HUES48 (cell line): ENCODE measurements at regions not wholly inside any gene's neighbourhood (a gene's known extent, or its start where the extent isn't known, plus 50 kb on each side); places are given as distances from the start of the nearest gene placed in this dataset.

ENCODE experiments used
- H3K27ac ChIP-seq: one replicate; pipeline ENCODE4 v1.7.0; 2013; ENCODE audit warnings: low read depth, low read length, inconsistent platforms
- H3K27me3 ChIP-seq: 2 replicates; pipeline ENCODE4 v1.6.1; 2013; ENCODE audit warnings: mild to moderate bottlenecking, low read length; ENCODE audit not compliant: control insufficient read depth, insufficient read depth
- H3K36me3 ChIP-seq: 2 replicates; pipeline ENCODE4 v1.6.1; 2013; ENCODE audit warnings: low read length; ENCODE audit not compliant: control insufficient read depth, insufficient read depth
- H3K4me1 ChIP-seq: 2 replicates; pipeline ENCODE4 v1.6.1; 2013; ENCODE audit warnings: mild to moderate bottlenecking, low read length; ENCODE audit not compliant: control insufficient read depth, insufficient read depth
- H3K4me3 ChIP-seq: 2 replicates; pipeline ENCODE4 v1.5.1; 2013; ENCODE audit warnings: mild to moderate bottlenecking, low read depth, low read length
- H3K9ac ChIP-seq: 2 replicates; pipeline ENCODE4 v1.6.1; 2013; ENCODE audit warnings: mild to moderate bottlenecking, low read depth, low read length, moderate library complexity
- H3K9me3 ChIP-seq: 2 replicates; pipeline ENCODE4 v1.6.1; 2013; ENCODE audit warnings: low read length; ENCODE audit not compliant: control insufficient read depth, insufficient read depth

DNA sequence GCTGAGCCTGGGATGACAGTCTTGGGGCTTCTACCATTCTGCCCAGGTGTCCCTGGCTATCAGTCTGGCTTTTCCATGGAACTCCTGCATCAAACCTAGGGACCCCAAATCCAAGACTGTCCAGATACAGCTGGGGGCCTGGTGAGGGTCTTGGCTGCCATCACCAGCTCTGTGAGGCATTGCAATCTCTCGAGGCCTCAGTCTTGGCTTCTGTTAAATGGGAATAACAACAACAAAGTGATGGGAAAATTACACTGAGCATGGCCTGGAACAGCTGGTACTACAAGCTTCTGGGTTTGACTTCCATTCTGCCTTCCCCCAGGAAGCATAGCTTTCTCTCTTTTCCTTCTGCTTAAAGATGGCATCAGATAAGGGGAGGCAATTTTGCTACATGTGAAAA is 50.0 kb upstream of the LCTL start:
- Histone ChIP-seq H3K4me1 (peaks cover 31% of the 10 kb centered on the region), H3K4me3 (no peak overlapping the region), H3K27ac (no peak overlapping the region), H3K9me3 (no peaks in the 10 kb centered on the region), H3K27me3 (peaks cover 1% of the 10 kb centered on the region; the same call in 1 of the 2 replicates), H3K36me3 (no peaks in the 10 kb centered on the region), H3K9ac (no peak overlapping the region)

DNA sequence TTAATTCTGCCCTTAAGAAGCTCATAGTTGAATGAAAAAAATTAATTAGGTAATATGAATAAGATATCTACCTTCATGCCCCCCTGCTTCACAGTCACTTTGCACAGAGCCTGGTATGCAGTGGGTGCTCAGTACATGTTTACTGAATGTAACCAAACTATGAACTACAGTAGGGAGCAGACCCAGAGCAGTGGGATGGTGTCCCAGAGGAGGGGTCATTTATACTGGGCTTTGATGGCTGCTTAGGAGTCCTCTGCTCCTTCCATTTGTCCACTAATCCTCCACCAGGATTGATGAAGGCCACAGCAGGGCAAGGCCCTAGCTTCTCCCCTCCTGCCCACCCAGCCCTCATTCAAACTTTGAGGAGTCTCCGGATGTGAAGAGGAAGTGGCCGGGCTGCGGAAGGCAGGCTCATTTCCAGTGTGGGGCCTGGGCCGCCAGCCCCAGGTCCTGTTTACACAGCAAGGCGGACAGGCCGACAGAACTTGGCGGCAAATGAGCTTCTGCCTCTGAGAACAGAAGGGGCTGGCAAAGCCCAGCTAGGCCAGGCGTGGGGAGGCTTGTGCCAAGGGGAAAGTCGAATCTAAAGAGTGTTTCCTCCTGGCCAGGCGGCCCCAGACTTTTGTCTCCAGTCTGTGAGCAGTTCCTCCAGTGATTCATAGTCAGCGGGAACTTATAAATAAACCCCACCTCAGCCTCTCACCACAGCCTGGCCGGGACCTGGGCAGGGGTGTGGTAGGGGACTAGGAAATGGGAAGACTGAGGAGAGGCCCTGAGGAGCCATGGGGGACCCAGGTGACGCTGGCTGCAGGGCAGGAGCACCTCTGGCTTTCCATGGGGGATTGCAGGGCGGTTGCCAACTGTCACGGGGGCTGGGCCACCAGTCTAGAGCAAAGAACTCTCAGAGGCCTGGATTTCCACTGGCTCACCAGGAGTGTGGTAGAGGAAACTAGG is 51.6 kb upstream of the LCTL start:
- Histone ChIP-seq H3K9ac (peak overlapping the region; percentile 34; the same call in 1 of the 2 replicates), H3K9me3 (no peaks in the 10 kb centered on the region), H3K4me3 (no peak overlapping the region), H3K27me3 (peaks cover 13% of the 10 kb centered on the region; the same call in 1 of the 2 replicates), H3K4me1 (peaks cover 44% of the 10 kb centered on the region), H3K36me3 (no peaks in the 10 kb centered on the region), H3K27ac (peak overlapping the region; percentile 31)

DNA sequence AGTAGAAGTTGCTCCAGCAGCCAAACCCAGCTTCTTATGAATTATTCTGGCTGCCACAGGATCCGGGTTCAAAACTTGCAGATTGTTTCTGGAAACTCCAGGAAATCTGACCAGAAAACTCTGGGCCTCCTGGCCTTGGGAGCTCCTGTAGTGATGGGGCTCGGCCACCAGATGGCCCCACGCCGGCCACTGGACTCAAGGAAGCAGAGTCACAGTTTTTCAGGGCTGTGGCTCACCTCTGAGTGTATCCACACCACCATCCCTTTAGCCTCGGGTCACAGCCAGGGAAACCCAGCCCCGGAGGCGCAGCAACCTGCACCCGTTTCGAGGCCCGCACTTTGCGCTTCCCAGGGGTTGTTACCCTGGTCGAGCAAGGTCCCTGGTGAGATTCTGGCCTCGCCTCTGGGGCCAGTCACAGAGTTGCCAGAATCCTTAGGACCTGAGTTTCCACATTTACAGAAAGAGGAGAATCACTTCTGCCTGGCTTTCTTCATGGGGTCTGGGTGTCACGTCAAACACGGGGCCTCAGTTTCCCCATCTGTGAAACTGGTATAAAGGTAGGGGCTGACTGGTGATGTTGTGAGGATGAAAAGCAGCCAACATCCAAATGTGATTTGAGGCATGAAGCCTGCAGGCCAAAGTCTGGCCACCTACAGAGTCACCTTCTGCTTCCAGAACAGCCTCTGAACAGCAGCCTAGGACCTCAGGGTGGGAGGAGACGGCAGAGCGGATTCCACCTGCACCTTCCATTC is 53.5 kb upstream of the LCTL start:
- H3K4me3 ChIP-seq: no peak overlapping the region
- no peak overlapping the region for H3K27ac ChIP-seq
- H3K36me3 ChIP-seq: no peaks in the 10 kb centered on the region
- H3K4me1 ChIP-seq: peaks cover 51% of the 10 kb centered on the region
- peaks cover 13% of the 10 kb centered on the region; the same call in 1 of the 2 replicates for H3K27me3 ChIP-seq
- H3K9ac ChIP-seq: no peak overlapping the region
- no peaks in the 10 kb centered on the region for H3K9me3 ChIP-seq

DNA sequence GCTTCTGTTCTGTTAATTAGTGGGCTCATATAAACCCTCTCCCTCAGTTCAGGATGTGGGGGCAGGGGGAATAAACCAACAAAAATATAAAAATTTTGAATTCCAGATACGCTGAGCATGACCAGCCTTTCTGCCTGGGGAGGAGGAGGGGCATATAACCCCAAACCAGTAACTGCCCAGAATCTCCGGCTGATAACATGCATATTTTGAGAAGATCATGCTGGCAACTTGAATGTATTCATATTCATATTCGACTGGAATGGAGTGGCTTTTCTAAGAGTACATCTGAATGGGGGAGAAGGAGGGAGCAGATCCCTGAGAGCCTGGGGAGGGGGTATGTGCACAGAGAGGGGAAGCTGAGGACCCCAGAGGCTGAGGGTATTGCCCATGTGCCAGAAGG is 54.5 kb upstream of the LCTL start:
- Histone ChIP-seq H3K4me3 (no peak overlapping the region), H3K36me3 (no peaks in the 10 kb centered on the region), H3K9me3 (no peaks in the 10 kb centered on the region), H3K27ac (no peak overlapping the region), H3K27me3 (peaks cover 13% of the 10 kb centered on the region; the same call in 1 of the 2 replicates), H3K9ac (no peak overlapping the region), H3K4me1 (peaks cover 51% of the 10 kb centered on the region)

DNA sequence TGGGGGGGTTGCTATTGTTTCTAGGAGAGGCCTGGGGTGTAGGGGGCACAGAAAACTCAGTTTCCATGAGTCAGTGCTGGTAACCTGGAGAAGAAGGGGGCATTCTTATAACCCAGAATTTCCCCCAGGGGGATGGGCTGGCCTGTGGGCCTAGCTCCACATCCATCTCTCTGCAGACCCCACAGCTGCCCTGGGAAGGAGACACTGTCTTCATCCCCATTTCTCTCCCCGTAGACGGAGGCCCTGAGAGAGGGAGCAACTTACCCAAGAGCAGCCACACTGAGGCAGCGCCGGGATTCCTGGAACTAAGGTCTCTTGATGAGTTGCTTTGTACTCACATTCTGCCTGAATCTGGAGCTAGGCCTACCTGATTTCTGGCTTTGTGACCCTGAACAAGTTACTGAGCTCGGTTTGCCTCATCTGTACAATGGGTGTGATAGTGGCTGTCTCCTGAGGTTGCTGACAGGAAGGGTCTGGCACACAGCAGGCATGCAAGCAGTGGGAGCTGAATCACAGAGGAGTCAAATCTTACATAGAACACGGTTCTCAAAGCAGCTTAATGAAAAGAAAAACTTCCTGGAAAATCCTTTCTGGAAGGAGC is 55.0 kb upstream of the LCTL start:
- Histone ChIP-seq H3K27ac (no peak overlapping the region), H3K36me3 (no peaks in the 10 kb centered on the region), H3K9ac (no peak overlapping the region), H3K4me1 (peaks cover 56% of the 10 kb centered on the region), H3K9me3 (no peaks in the 10 kb centered on the region), H3K27me3 (peaks cover 13% of the 10 kb centered on the region; the same call in 1 of the 2 replicates), H3K4me3 (no peak overlapping the region)

DNA sequence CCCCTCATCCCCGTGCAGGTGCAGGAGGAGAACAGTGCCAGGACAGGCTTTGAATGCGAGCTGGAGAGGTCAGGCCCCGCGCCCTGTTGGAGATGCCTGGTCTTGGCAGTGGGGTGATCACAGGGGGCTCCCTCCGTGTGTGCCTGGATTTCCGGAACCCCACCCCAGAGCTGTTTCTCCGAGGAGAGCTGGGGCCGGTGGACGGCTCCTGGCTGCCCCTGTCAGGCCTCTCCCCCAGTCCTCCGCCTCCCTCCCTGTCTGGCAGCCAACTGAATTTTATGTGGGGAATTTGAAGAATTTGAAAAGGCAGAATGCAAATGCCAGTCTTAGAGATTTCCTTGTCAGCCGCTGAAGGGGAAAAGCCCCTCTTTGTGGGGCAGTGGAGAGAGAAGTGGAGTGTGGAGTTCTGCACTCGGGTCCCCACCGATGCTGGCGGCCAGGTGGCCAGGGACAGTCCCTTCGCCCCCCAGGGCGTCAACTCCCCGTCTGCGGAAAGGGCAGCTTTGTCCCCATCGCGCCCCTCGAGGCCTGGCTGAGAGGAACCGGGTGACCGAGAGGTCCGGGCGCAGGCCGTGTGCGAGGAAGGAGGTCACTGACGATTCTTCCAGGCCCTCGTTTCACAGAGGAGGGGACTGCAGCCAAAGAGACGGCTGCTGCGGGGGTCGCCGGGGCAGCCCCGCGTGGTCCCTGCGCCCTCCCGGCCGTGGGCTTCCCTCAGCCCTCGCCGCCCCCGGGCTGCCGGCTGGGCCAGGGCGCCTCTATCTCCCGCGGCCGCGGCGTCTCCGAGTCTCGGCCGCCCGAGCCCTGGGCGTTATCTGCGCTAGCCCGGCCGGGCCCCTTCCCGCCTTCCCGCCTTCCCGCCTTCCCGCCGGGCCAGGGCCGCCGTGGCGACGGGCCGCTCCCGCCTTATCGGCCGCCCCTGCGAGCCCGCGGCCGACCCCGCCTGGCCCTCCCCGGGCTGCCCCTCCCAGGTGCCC is 56.0 kb upstream of the LCTL start:
- Histone ChIP-seq H3K27ac (peak overlapping the region; percentile 62), H3K9ac (peak overlapping the region; percentile 65), H3K4me3 (no peak overlapping the region; the same call in 1 of the 2 replicates), H3K27me3 (peaks cover 13% of the 10 kb centered on the region; the same call in 1 of the 2 replicates), H3K4me1 (peaks cover 58% of the 10 kb centered on the region), H3K9me3 (no peaks in the 10 kb centered on the region), H3K36me3 (no peaks in the 10 kb centered on the region)

DNA sequence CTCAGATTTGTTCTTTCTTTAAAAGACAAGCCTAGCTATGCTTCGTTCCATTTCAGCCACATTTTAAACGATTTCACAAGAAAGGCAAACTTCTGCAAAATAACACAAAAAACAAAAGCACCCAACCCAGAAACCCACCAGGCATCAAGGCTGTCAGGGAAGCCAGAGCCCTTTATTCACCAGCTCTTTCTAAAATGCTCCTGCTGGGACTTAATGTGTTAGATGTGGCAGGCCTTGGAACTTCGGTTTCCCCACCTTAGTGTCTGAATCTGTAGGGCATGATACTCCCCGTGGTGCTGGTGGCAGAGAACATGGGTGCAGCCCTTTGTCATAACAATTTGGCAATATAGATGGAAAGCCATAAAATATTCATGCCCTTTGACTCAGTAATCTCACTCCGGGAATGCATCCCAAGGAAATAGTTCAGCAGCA is 56.8 kb upstream of the LCTL start:
- Histone ChIP-seq H3K36me3 (no peaks in the 10 kb centered on the region), H3K9ac (no peak overlapping the region), H3K4me3 (no peak overlapping the region), H3K27me3 (peaks cover 13% of the 10 kb centered on the region; the same call in 1 of the 2 replicates), H3K9me3 (no peaks in the 10 kb centered on the region), H3K4me1 (peaks cover 51% of the 10 kb centered on the region), H3K27ac (peak overlapping the region; percentile 39)

DNA sequence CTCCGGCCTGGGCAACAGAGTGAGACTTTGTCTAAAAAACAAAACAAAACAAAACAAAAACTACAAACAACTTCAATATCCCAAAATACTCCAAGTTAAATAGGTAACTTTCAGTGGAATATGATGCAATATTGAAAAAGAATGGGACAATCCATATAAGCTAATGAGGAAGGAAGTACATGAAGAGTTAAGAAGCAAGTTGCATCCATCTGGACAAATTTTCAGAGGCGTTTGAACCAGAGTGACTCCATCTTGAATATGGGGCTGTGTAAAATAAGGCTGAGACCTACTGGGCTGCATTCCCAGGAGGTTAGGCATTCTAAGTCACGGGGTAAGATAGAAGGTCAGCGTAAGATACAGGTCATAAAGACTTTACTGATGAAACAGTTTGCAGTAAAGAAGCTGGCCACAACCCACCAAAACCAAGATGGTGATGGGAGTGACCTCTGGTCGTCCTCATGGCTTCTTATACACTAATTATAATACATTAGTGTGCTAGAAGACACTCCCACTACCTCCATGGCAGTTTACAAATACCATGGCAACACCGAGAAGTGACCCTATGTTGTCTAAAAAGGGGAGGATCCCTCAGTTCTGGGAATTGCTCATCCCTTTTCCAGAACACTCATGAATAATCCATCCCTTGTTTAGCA is 58.1 kb upstream of the LCTL start:
- Histone ChIP-seq H3K36me3 (no peaks in the 10 kb centered on the region), H3K9ac (no peak overlapping the region), H3K27ac (no peak overlapping the region), H3K27me3 (peaks cover 13% of the 10 kb centered on the region; the same call in 1 of the 2 replicates), H3K4me1 (peaks cover 49% of the 10 kb centered on the region), H3K9me3 (no peaks in the 10 kb centered on the region), H3K4me3 (no peak overlapping the region)

DNA sequence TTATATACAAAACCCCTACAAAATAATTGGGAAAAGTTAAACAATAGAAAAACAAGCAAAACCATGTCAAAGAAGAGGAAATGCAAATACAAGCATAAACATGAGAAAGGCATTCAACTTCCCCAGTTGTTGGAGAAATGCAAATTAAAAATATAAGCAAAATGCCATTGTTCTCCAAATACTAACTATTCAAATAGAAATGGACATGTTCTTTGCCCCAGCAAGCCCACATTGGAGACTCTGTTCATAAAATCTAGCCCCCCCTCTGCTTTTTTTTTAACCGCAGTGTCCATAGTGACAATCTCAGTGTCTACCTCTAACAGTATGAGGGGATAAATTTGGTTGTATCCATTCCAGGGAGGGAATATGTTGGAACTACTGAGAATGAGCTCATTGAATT is 59.7 kb upstream of the LCTL start:
- Histone ChIP-seq H3K36me3 (no peaks in the 10 kb centered on the region), H3K4me3 (no peak overlapping the region), H3K27ac (no peak overlapping the region), H3K27me3 (peaks cover 13% of the 10 kb centered on the region; the same call in 1 of the 2 replicates), H3K9ac (no peak overlapping the region), H3K4me1 (peaks cover 47% of the 10 kb centered on the region), H3K9me3 (no peaks in the 10 kb centered on the region)
